Subcutaneous abdominal adipose tissue (tissue), 5 donors: ENCODE measurements at regions not wholly inside any gene's neighbourhood (a gene's known extent, or its start where the extent isn't known, plus 50 kb on each side); places are given as distances from the start of the nearest gene placed in this dataset.
"Not testable (repeated sequence)": the region's sequence is repeated elsewhere in the genome, so short reads cannot be mapped to it uniquely, and the experiment has no call there.

Experiments
- H3K27ac ChIP-seq: one replicate; pipeline ENCODE4 v1.7.0; 2013; ENCODE audit warnings: low read depth, mild to moderate bottlenecking, inconsistent platforms, low read length, moderate library complexity
- H3K27me3 ChIP-seq, 5 donors: one replicate each; pipeline ENCODE4 v1.7.0; 2013; ENCODE audit warnings: low read length in 5 of 5, inconsistent platforms in 1 of 5; ENCODE audit not compliant: control insufficient read depth in 5 of 5, insufficient read depth in 4 of 5
- H3K36me3 ChIP-seq, 5 donors: one replicate each; pipeline ENCODE4 v1.7.0; 2013; ENCODE audit warnings: low read length in 5 of 5; ENCODE audit not compliant: control insufficient read depth in 5 of 5, insufficient read depth in 5 of 5
- H3K4me1 ChIP-seq, 5 donors: one replicate each; pipeline ENCODE4 v1.7.0; 2013; ENCODE audit warnings: low read length in 5 of 5, mild to moderate bottlenecking in 3 of 5, moderate library complexity in 1 of 5; ENCODE audit not compliant: control insufficient read depth in 5 of 5, insufficient read depth in 5 of 5
- H3K4me3 ChIP-seq, 5 donors: one replicate each; pipeline ENCODE4 v1.7.0; 2013; ENCODE audit warnings: low read length in 5 of 5, low read depth in 1 of 5
- H3K9ac ChIP-seq, 5 donors: one replicate each; pipeline ENCODE4 v1.7.0; 2013; ENCODE audit warnings: low read length in 5 of 5, mild to moderate bottlenecking in 4 of 5, moderate library complexity in 3 of 5
- H3K9me3 ChIP-seq, 5 donors: one replicate each; pipeline ENCODE4 v1.7.0; 2013; ENCODE audit warnings: low read length in 5 of 5; ENCODE audit not compliant: control insufficient read depth in 5 of 5
- donor health status: healthy.
- donor health status: healthy.
- donor health status: healthy.
- donor health status: healthy.
- donor health status: healthy.

- H3K4me1 ChIP-seq = peaks cover 6 to 51% (median 28%) of the 10 kb centered on the region in 5 donors
- H3K4me3 ChIP-seq = no peak overlapping the region
- H3K27me3 ChIP-seq = no peaks in the 10 kb centered on the region
- peaks cover 0 to 3% (median 0%) of the 10 kb centered on the region in 5 donors for H3K9me3 ChIP-seq
- no peaks in the 10 kb centered on the region for H3K36me3 ChIP-seq
- H3K9ac ChIP-seq = no peak overlapping the region
- H3K27ac ChIP-seq = no peak overlapping the region
These were observed 51.0 kb upstream of the RCBTB2 start for GRCh38 chr13:48583859-48584311.

GRCh38 chr13:48585456-48585840 lies 52.6 kb upstream of the RCBTB2 start:
- Histone ChIP-seq H3K36me3 (no peaks in the 10 kb centered on the region), H3K4me3 (no peak overlapping the region), H3K27ac (peak overlapping the region; percentile 46), H3K9ac (no peak overlapping the region), H3K9me3 (peaks cover 0 to 3% (median 0%) of the 10 kb centered on the region in 5 donors), H3K4me1 (peaks cover 6 to 39% (median 23%) of the 10 kb centered on the region in 5 donors), H3K27me3 (no peaks in the 10 kb centered on the region)

GRCh38 chr13:48586591-48587103 lies 53.8 kb upstream of the RCBTB2 start:
- no peaks in the 10 kb centered on the region for H3K27me3 ChIP-seq
- H3K9ac ChIP-seq = no peak overlapping the region
- H3K4me3 ChIP-seq = no peak overlapping the region
- no peak overlapping the region for H3K27ac ChIP-seq
- H3K36me3 ChIP-seq = no peaks in the 10 kb centered on the region
- peaks cover 6 to 39% (median 23%) of the 10 kb centered on the region in 5 donors for H3K4me1 ChIP-seq
- peaks cover 0 to 3% (median 0%) of the 10 kb centered on the region in 5 donors for H3K9me3 ChIP-seq

- peaks cover 6 to 35% (median 23%) of the 10 kb centered on the region in 5 donors for H3K4me1 ChIP-seq
- peaks cover 0 to 3% (median 0%) of the 10 kb centered on the region in 5 donors for H3K9me3 ChIP-seq
- H3K4me3 ChIP-seq = no peak overlapping the region
- H3K27ac ChIP-seq = no peak overlapping the region
- no peaks in the 10 kb centered on the region for H3K27me3 ChIP-seq
- no peak overlapping the region for H3K9ac ChIP-seq
- H3K36me3 ChIP-seq = no peaks in the 10 kb centered on the region
These were observed 55.2 kb upstream of the RCBTB2 start for GRCh38 chr13:48588120-48588519.

GRCh38 chr13:48590141-48590901 lies 57.4 kb upstream of the RCBTB2 start:
- Histone ChIP-seq H3K27me3 (no peaks in the 10 kb centered on the region), H3K9me3 (peaks cover 0 to 3% (median 0%) of the 10 kb centered on the region in 5 donors), H3K4me1 (peaks cover 3 to 24% (median 21%) of the 10 kb centered on the region in 5 donors), H3K9ac (no peak overlapping the region), H3K27ac (no peak overlapping the region), H3K36me3 (no peaks in the 10 kb centered on the region), H3K4me3 (no peak overlapping the region)

GRCh38 chr13:48591124-48591872 lies 58.4 kb upstream of the RCBTB2 start:
- H3K27ac ChIP-seq, H3K9me3 ChIP-seq, H3K9ac ChIP-seq, H3K36me3 ChIP-seq, H3K27me3 ChIP-seq, H3K4me3 ChIP-seq: not testable (repeated sequence)
- peaks cover 1 to 18% (median 15%) of the 10 kb centered on the region in 5 donors for H3K4me1 ChIP-seq

GRCh38 chr13:48591889-48592687 lies 59.2 kb upstream of the RCBTB2 start:
- Histone ChIP-seq H3K9me3 (peaks cover 0 to 3% (median 0%) of the 10 kb centered on the region in 5 donors), H3K4me3 (no peak overlapping the region), H3K27me3 (no peaks in the 10 kb centered on the region), H3K27ac (no peak overlapping the region), H3K36me3 (no peaks in the 10 kb centered on the region), H3K9ac (no peak overlapping the region), H3K4me1 (peaks cover 0 to 13% (median 7%) of the 10 kb centered on the region in 5 donors)

- Histone ChIP-seq H3K36me3 (no peaks in the 10 kb centered on the region), H3K27ac (no peak overlapping the region), H3K9me3 (peaks cover 0 to 3% (median 0%) of the 10 kb centered on the region in 5 donors), H3K4me3 (no peak overlapping the region), H3K9ac (no peak overlapping the region), H3K27me3 (no peaks in the 10 kb centered on the region), H3K4me1 (peaks cover 0 to 13% (median 6%) of the 10 kb centered on the region in 5 donors)
These were observed 59.8 kb upstream of the RCBTB2 start for GRCh38 chr13:48592688-48593049.

GRCh38 chr13:48593536-48593935 lies 60.2 kb upstream of the CYSLTR2 start:
- peak overlapping the region; percentile 78 for H3K27ac ChIP-seq
- H3K4me1 ChIP-seq = peaks cover 0 to 13% (median 6%) of the 10 kb centered on the region in 5 donors
- H3K27me3 ChIP-seq = no peaks in the 10 kb centered on the region
- no peak overlapping the region for H3K9ac ChIP-seq
- H3K4me3 ChIP-seq = no peak overlapping the region
- no peaks in the 10 kb centered on the region for H3K36me3 ChIP-seq
- peaks cover 0 to 5% (median 0%) of the 10 kb centered on the region in 5 donors for H3K9me3 ChIP-seq
